AG04449 (cell line): ENCODE measurements at regions not wholly inside any gene's neighbourhood (a gene's known extent, or its start where the extent isn't known, plus 50 kb on each side); places are given as distances from the start of the nearest gene placed in this dataset.

Experiments used
- CTCF ChIA-PET: fragments of 350-600 bp; formaldehyde crosslinking; extraction: SDS; loops from one replicate; lab custom pipeline; 2021; ENCODE audit warnings: antibody characterized with exemption; lab: Yijun Ruan, JAX
- POLR2A ChIA-PET: fragments of 400-600, 350-600 bp; formaldehyde crosslinking; extraction: SDS; loops from one replicate; lab custom pipeline; 2020; ENCODE audit warnings: antibody characterized with exemption, inconsistent platforms; lab: Yijun Ruan, JAX
- DNase-seq: peaks from one replicate; pipeline ENCODE4 v3.0.0-alpha.2; 2010; ENCODE audit warnings: low read depth, low spot score
- H3K4me3 ChIP-seq: 2 replicates; pipeline ENCODE4 v1.5.1; 2011; ENCODE audit warnings: low read depth, mild to moderate bottlenecking, control low read depth, low read length
- CTCF ChIP-seq: IDR thresholded peaks from one replicate; pipeline ENCODE4 v1.5.1; 2011; ENCODE audit warnings: mild to moderate bottlenecking, moderate library complexity, low read length, control low read depth, inconsistent platforms; ENCODE audit not compliant: insufficient read depth; ENCODE audit errors: missing control alignments

- no peak for DNase-seq
- POLR2A ChIA-PET, result no interaction called here
- no peak overlapping the region for H3K4me3 ChIP-seq
- CTCF ChIA-PET, result no interaction called here
- TF ChIP-seq CTCF, result no peak
Observed at GRCh38 chr17:33739714-33740113, 446.6 kb upstream of the ASIC2 start.

- no peak for DNase-seq
- ChIA-PET CTCF (interaction anchor here (1.2 kb wide), 1 partner anchor 19 kb away, joined by 3 read pairs; no protein-coding TSS in a partner anchor), POLR2A (no interaction called here)
- no peak overlapping the region for H3K4me3 ChIP-seq
- TF ChIP-seq CTCF, result no peak
Observed at GRCh38 chr17:33745047-33745760, 452.1 kb upstream of the ASIC2 start.

GRCh38 chr17:33749171-33749570 lies 456.1 kb upstream of the ASIC2 start:
- no peak overlapping the region for H3K4me3 ChIP-seq
- CTCF ChIA-PET, result interaction anchor here (0.5 to 1.0 kb wide), 3 partner anchors 24 to 628 kb away, joined by 3 read pairs; no protein-coding TSS in a partner anchor

GRCh38 chr17:33750943-33751701 lies 458.0 kb upstream of the ASIC2 start:
- ChIA-PET POLR2A (no interaction called here), CTCF (interaction anchor here (0.8 to 2.7 kb wide), 16 partner anchors 10 to 967 kb away, joined by 3 to 23 read pairs (median 5); no protein-coding TSS in a partner anchor)
- DNase-seq, result peak; percentile 3
- TF ChIP-seq CTCF, result peak; percentile 83
- H3K4me3 ChIP-seq, result peak overlapping the region; percentile 36; the same call in 1 of the 2 replicates

More at GRCh38 chr17:33749171-33749570, 456.1 kb upstream of the ASIC2 start:
- DNase-seq, result no peak
- no peak for TF ChIP-seq CTCF
- POLR2A ChIA-PET, result no interaction called here

GRCh38 chr17:33751702-33752065 lies 458.6 kb upstream of the ASIC2 start:
- ChIA-PET POLR2A (no interaction called here), CTCF (interaction anchor here (1.0 to 2.7 kb wide), 8 partner anchors 9 to 968 kb away, joined by 3 to 23 read pairs (median 6); no protein-coding TSS in a partner anchor)
- H3K4me3 ChIP-seq, result no peak overlapping the region; the same call in 1 of the 2 replicates
- TF ChIP-seq CTCF, result no peak
- no peak for DNase-seq

- H3K4me3 ChIP-seq, result no peak overlapping the region
- ChIA-PET CTCF (interaction anchor here (0.7 to 1.6 kb wide), 3 partner anchors 26 to 1270 kb away, joined by 3 to 4 read pairs (median 3); no protein-coding TSS in a partner anchor), POLR2A (no interaction called here)
- DNase-seq, result no peak
- TF ChIP-seq CTCF, result no peak
Observed at GRCh38 chr17:33753452-33753851, 460.4 kb upstream of the ASIC2 start.
